GM12865 (cell line): ENCODE measurements at regions not wholly inside any gene's neighbourhood (a gene's known extent, or its start where the extent isn't known, plus 50 kb on each side); places are given as distances from the start of the nearest gene placed in this dataset.

Experiments used
- DNase-seq: peaks from one replicate; pipeline ENCODE4 v3.0.0; 2010; ENCODE audit warnings: low read depth
- H3K4me3 ChIP-seq: 2 replicates; pipeline ENCODE4 v1.5.1; 2011; ENCODE audit warnings: mild to moderate bottlenecking, low read depth, low read length, control low read depth
- CTCF ChIP-seq: IDR thresholded peaks from 2 replicates; pipeline ENCODE4 v1.5.1; 2011; ENCODE audit warnings: low read length, control low read depth, low read depth, inconsistent platforms; ENCODE audit not compliant: insufficient read depth; ENCODE audit errors: missing control alignments

- DNase-seq, result no peak
- no peak overlapping the region for H3K4me3 ChIP-seq
- no peak for TF ChIP-seq CTCF
These were observed 78.4 kb upstream of the DUSP5 start for GRCh38 chr10:110419265-110419664.

DNA sequence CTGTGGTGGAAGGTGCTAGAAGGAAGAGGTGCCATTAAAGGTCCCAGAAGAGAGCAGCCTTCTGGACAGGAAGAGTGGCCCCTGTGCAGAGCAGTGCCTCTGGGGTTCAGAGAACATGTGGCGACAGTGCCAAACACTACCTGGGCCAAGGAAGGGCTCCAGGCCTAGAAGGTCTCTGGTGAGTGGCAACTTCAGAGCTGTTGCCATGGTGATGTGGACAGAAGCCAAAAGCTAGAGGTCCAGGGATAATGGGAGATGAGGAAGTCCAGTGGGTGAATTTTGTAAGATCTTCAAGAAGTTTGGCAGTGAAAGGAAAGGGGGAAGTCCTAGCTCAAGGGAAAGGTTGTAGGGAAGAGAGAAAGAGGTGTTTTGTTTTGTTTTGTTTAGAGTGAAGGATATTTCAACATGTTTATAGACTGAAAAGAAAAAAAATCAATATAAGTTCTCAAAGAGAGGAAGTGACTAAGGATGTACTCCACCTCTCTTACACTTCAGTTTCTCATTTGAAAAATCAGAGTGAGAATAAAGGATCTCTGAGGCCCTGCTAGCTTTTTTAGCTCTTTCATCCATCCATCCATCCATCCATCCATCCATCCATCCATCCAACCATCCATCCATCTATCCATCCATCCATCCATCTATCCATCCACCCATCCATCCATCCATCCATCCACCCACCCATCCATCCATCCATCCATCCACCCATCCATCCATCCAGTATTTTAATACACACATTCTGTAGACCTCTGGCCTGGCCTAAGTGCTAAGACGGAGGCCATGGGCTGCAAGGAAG is 77.1 kb upstream of the DUSP5 start:
- peak; percentile 20 for DNase-seq
- no peak for TF ChIP-seq CTCF
- H3K4me3 ChIP-seq, result no peak overlapping the region

GRCh38 chr10:110421512-110422138 is 76.1 kb upstream of the DUSP5 start:
- DNase-seq, result peak; percentile 21
- no peak for TF ChIP-seq CTCF
- no peak overlapping the region for H3K4me3 ChIP-seq

- no peak overlapping the region for H3K4me3 ChIP-seq
- DNase-seq, result no peak
- TF ChIP-seq CTCF, result no peak
These were observed 75.2 kb upstream of the DUSP5 start for GRCh38 chr10:110422548-110422947.

DNA sequence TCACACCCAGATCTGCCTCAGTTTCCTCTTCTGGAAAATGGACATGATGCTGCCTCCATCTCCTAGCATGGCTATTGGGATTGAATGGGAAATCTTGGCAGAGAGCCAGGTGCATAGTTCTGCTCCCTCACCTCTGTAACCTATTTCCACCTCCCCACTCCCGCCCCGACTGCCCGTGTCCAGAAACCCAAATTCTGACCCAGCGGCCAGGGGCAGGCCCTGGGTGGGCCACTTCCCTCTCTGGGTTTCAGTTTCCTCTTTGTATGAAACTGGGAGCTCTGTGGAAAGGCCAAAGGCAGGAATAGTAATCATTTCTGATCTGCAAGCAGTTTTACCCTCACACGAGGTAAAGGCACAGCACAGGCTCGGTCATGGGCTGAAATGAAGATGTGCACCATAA is 74.1 kb upstream of the DUSP5 start:
- no peak for TF ChIP-seq CTCF

GRCh38 chr10:110425684-110426293 is 71.9 kb upstream of the DUSP5 start:
- no peak for TF ChIP-seq CTCF
- peak; percentile 94 for DNase-seq
- H3K4me3 ChIP-seq, result no peak overlapping the region

More for the DNA sequence above, 74.1 kb upstream of the DUSP5 start:
- no peak overlapping the region for H3K4me3 ChIP-seq
- DNase-seq, result peak; percentile 58
